ENCODE measurements at regions not wholly inside any gene's neighbourhood (a gene's known extent, or its start where the extent isn't known, plus 50 kb on each side); places are given as distances from the start of the nearest gene placed in this dataset.

DNA sequence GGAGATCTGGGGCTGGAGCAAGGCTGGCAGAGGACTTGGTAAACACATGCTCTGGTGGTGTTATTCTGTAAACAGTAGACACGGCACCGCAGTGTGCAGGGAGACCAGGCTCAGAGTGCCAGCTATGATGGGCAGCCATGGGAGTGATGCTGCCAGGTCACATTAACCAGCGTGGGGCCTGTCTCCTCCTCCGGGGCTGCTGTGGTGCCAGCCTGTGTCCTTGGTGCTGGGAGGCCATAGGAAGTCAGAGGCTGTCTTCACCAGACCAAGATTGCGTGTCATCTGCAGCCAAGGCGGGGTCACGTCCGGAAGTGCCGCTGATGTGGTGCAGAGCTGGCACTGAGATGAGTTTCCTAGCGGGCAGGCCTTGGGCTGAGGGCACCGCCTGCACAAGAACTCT, 236.0 kb downstream of the GLRX3 start:
- no peak for DNase-seq

DNA sequence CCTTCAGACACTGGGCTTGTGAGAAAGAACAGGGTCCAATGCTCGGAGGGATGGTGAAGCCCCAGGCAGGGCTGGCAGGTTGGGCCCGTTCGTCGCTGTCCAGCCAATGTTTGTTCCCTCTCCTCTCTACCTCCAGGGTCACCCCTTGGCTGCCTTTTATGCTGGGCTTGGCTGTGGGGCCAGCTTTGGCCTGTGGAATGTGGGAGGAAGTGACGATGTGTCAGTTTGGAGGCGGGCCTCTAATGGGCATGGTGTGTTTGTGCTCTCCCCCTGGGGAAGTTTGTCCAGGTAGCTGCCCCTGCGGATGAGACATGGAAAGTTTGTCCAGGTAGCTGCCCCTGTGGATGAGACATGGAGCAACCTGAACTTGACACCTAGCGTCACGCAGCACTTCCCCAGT, 236.7 kb downstream of the GLRX3 start:
- no peak for DNase-seq

DNA sequence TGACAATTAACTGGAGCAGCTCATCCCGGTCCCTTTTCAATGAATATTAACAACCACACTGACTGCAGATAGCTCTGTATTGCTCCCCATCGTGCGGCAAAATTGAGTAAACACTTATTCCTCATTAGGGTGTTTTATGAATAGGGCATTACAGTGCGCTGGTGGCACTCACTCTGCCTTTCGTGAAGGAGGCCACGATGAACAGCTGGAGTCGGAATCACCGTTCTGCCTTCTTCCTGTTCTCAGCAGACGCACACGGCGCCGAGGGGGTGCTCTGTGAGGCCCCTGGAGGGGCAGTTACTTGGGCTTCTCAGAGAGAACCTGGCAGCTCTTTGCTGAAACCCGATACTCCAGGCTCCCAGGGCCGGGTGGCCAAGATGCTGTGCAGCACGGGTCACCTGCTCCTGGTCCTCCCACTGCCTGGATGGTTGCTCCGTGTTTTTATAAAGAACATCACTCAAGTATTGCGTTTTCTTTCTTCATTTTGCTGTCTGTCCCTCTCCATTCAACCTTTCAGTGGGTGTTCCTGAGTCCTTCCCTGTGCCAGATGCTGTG, 241.9 kb downstream of the GLRX3 start:
- DNase-seq = no peak

DNA sequence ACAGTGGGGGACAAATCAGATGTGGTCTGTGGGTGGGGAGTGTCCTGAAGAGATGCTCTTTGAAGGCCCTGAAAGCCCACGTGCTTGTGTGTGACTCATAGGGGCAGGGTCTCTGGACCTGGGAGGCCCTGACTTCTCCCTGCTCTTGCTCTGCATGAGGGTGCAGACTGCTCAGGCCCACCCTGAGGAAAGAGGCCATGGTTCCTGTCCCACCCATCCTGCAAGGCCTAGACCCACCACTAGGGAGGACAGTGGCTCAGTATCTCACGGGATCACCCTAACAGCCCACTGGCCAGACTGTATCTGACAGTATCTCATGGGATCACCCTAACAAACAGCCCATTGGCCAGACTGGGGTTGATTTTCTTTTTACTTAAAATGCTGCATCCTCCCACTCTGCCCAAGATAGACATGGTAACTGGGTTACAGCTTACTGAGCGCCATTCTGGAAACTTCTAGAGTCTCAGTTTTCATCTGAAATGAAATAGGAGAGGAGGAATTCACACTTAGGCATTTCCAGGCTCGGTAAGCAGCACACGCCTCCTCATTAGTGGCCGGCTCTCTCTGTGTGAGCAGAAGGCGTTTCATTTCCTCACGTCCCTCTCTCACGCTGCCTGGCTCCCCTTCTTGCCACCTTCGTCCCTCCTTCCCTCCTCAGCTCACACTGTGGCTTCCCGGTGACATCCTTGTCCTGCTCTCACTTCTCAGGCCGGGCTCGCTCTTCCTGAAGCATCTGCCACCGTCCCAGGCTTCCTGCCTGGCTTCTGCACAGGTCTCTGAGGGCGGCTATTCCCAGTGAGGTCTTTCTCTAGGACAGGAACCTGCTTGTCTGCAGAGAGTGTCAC, 242.6 kb downstream of the GLRX3 start:
- no peak for DNase-seq

DNA sequence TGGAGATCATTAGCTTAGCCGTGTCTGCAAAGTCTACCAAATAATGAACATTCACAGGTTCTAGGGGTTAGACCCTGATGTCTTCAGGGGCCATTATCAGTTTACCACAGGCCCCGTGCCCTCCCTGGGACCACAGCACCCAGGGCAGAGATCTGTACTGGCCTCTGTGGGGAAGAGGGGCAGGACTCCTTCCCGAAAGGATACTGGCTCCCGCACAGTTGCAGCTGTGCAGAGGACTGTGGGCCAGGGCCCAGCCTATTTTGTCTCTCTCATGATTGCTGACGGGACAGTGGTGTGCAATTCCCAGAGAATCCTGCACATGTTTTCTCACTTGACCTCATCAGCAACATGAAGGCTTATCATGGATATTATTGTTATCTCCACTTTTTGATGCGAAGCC, 243.9 kb downstream of the GLRX3 start:
- no peak for DNase-seq

DNA sequence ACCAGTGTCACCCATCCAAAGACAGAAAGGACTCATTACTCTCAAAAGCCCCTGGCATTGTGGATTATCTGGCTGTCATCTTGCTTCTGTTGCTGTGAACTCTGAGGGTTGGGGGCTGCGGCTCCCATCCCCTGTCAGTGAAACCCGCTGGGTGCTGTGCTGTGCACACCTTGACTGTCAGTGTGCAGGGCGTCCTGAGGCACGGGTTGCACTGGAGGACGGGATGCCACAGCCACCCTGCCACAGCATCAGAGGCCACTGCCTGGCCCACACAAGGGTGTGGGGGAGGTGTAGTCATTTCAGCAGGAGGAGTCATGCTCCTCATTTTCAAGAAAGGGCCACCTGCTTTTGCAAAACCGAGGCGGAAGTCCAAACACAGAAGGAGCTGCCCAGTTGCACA, 245.8 kb downstream of the GLRX3 start:
- DNase-seq = no peak

DNA sequence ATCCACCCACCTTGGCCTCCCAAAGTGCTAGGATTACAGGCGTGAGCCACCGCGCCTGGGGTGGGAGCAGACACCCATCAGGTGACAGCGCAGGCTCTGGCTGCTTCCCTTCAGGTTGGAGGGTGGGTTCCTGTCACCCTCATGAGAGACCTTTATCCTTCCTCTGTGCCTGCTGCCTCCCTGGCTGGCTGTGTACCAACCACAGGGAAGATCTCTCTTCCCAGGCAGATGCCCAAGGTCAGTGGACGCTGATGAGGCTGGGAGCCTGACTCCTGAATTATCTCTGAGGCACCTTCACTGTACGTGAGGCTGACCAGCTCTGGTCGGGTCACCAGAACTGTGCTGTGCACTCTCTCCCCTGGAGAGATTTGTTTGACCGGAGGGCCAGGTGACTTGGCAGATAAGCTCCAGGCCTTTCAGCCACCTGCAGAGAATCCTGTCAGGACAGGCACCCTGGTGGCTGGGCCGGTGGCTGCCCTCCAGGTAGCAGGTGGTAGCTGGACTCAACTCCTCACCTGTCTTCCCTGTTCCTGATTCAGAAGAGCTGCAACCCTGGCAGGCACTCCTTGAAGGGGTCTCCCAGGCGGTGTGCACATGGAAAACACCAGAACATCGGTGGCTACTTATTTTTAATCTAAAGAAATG, 251.9 kb downstream of the GLRX3 start:
- DNase-seq = no peak

DNA sequence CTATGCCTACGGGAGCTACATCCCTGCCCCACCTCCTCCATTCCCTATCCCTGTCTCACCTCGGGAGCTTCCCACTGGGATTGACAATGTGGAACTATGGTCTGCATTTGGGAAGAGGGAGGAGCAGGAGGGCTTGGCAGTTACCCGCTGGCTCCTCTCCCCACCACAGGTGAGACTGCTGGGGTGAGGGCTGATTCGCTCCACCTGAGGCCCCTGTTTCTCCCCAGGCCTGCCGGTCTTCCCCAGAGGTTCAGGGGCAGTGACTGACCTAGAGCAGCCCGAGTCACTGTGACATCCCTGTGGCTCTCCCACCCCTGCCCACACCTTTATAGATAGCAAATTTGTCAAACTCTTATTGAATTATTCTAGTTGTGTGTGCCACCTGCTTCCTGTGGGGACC, 252.6 kb downstream of the GLRX3 start:
- no peak for DNase-seq

DNA sequence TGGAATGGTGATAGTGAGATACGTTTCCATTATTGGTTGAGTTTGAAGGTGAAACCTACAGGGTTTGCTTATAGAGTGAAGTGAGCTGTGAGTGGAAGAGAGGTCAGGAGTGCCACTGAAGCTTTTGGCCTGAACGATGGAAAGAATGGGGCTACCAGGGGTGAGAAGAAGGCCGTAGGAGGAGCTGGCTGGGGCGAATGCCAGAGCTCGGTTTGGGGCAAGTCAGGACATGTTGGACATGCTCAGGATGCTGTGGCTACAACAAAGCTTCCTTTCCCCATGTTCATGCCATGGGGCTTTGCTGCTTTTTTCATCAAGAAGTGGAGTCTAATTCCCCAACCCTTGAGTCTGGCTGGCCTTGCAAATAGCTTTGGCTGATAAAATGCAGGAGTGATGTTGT, 253.7 kb downstream of the GLRX3 start:
- no peak for DNase-seq

DNA sequence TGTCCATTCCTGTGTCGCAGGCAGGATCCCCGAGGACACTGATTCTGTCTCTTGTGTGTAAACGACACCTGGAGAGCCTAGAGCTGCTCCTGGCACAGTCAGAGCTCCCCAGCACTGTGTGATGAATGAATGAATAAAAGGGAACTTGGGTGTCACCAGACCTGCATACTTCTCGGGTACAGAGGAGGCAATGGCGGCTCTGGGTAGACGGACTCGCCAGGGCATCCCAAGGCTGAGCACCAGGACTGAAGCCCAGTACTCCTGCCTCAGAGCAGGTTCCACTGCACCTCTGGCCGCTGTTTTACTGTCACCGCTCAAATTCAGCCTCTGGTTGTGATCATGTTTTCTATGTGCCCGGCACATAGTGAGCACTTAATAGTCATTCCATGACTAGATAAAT, 255.8 kb downstream of the GLRX3 start:
- DNase-seq = no peak

DNA sequence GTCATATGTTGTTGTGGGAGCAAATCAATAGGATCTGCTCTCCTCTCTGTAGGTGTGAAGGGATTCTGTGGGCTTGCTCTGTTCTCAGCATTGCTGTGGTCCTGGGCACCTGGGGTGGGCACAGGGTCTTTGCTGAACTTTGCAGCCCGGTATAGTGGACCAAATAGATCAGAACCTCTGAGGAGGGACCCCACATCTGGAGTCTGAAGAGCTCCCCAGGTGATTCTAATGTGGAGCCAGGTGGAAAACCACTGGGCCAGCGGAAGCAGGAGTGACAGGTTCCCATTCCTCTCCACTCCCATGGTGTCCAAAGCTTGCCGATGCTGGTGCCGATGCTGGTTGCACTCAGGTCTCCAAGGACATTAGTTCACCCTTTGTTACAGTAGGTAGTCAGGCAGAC, 257.2 kb downstream of the GLRX3 start:
- DNase-seq = no peak

DNA sequence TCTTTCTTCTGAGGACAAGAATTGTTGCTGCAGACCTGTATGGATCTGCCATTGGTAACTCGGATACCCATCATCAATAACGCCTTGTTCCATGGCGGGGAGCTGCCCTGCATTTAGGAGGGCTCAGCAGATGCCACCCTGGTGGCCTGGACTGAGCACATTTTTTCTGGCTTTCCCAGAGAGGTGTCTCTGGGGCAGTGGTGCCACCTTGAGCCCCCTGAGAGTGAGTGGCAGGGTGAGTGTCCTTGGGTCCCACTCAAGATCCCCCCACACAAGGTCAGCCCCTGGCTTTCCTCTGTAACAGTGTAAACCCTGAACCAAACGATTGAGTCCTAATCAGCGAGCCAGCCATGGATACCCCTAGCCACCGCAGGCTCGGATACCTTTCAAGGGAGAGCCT, 258.6 kb downstream of the GLRX3 start:
- DNase-seq = no peak

DNA sequence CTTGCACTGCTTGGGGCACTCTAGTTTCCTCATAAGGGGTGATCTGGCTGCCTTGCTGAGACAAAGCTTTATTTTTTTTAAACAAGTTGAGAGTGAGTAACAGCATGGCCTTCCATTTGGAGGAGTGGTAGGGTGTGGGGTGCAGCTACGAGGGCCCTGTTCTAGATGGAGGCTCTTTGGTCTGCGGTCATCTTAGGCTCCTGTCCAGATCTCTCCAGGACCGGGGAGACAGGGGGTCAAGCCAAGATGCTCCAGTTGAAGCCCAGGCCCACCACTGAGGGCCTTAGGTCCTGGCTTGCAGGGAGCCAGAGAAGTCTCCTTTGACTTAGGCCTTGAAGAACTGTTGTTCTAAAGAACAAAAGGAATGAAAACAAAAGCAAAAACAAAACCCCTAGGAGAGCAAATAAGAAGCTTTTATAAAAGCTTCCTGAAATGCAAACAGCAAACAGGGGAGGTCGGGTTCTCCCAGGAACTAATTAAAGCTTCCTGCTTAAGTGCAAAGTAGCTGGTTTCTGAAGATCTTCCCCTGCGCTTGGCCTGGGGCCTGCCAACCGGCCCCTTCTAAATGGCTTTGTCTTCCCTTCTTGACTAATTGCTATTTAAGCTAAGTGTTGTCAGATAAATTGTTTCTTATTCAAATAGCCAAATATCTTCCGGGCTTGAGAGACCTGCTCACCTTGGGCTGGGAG, 259.2 kb downstream of the GLRX3 start:
- DNase-seq = no peak

DNA sequence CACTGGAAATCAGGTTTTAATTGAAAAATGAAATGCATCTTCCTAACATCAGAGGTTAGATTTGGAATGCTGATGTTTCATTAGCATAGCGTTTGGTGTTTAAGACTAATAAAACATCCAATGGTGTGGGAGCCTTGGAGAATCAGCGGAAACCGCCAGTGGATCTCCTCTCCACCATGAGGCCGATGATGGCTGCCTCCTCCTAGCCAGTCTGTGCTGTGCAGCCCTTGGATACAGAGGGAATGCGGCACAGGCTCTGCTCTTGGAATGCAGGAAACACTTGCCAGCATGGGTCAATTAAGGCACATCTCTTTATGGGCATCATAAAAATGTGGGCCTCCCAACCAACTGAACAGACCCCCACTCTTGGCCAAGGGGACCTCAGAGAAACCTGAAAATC, 259.9 kb downstream of the GLRX3 start:
- no peak for DNase-seq

DNA sequence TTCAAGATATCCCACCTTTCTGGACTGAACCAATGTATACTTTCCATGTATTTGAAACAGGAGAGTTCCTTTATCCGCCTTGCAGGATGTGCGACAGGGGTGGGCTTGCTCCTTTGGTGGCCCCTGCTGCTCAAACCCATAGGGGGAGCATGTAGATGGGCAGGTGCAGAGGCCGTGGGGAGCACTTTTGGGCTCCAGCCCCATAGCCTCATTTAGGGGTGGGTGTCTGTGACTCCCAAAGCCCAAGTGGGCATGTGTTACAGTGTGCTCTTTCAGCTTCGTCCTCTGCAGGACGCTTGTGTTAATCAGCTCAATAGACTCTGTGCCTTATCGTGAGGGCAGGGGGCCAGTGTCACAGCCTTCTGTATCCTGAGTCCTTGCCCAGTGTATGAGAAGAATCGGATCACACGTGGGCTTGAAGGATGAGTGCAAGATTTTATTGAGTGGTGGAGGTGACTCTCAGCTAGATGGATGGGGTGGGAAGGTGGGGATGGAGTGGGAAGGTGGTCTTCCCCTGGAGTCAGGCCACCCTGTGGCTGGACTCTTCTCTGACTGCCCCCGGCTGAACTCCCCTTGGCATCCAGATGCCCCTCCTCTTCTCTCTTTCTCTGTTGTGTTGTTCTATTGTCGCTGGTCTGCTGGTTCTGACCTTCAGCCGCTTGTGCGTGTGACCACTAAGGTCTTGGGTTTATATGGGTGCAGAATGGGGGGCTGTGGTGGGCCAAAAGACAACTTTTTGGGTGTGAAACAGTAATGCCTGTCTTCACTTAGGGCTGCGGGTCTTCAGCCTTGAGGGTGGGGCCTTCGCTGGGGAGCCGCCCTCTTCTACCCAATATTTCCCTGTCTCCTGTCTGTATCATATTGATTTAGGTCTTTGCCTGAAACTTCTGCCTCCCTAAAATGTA, 262.2 kb downstream of the GLRX3 start:
- DNase-seq = no peak

DNA sequence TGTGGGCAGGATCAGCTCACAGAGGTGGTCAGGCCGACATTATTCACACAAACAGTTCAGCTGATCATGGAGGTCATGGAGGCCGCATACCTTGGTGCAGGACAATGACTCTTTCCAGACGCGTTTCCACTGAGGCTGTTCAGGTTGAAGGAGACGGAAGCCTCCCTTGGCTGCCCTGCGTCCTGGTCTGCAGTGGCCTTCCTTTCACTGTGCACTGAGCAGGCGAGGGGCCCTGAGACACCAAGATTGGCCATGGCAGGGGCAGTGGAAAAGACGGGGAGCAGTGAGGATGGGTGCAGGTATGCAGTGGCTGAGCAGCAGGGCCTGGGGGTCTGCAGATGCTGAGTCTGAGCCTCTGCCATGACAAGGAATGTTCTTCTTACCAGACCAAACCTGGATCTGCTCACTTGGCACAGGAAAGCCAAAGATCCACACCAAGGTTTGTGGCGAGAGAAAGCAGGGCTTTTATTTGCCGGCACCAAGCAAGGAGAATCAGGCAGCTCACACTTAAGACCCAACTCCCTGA, 263.3 kb downstream of the GLRX3 start:
- no peak for DNase-seq

DNA sequence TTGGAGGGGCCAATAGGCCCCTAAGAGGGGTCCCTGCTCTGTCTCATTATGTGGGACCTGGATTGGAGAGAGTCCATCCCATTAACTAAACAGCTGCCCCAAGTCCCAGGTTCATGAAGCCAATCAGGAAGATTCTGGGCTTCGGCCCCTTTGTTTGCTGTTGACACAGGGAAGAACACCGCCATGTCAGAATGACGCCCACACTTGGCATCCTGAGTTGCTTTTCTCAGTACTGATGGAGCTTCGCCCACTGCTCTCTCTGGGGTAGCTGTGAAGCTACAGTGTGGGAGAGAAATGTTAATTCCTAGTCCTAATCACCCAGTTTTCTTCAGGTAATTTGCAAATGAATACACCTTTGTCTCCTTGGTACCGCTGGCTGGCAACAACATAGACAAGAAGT, 264.7 kb downstream of the GLRX3 start:
- DNase-seq = no peak

DNA sequence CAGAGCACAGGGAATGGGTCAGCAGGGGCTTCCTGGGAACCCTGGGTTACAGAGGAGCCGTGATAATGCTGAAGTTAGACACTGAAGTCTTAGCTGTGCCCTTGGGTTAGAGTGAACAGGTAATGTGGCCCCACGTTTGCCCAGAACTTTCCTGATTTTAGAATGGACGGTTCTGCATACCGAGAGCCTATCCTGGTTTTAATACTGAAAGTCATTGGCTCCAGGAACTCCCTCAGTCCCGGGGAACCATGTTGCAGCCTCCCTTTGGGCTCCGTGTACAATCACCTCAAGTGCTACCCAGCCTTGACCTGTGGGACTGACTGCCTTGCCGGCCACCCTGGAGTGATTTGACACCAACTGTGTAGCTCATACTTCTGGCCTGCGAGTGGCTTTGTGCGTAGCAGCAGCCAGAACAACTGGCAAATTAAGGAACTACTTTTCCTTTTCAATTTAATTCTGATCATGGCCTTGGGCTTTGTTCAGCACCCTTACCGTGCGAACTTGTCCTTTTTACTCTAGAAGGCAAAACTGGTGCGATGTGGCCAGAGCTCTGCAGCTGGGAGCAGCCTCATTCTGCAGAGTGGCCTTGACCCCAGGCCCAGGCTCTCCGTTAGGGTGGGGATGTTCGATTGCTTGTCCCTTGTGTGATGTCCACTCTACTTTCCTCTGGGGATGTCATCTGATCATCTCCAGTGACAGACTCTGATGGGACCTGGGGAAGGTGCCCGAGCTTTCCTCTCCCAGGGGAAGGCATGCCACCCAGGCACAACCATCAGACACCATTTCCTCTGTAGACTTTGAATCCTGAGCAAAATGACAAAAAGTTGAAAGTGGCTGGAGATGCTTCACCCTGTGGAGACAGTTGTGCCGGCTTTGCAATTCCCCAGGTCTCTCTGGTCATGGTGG, 265.9 kb downstream of the GLRX3 start:
- no peak for DNase-seq

DNA sequence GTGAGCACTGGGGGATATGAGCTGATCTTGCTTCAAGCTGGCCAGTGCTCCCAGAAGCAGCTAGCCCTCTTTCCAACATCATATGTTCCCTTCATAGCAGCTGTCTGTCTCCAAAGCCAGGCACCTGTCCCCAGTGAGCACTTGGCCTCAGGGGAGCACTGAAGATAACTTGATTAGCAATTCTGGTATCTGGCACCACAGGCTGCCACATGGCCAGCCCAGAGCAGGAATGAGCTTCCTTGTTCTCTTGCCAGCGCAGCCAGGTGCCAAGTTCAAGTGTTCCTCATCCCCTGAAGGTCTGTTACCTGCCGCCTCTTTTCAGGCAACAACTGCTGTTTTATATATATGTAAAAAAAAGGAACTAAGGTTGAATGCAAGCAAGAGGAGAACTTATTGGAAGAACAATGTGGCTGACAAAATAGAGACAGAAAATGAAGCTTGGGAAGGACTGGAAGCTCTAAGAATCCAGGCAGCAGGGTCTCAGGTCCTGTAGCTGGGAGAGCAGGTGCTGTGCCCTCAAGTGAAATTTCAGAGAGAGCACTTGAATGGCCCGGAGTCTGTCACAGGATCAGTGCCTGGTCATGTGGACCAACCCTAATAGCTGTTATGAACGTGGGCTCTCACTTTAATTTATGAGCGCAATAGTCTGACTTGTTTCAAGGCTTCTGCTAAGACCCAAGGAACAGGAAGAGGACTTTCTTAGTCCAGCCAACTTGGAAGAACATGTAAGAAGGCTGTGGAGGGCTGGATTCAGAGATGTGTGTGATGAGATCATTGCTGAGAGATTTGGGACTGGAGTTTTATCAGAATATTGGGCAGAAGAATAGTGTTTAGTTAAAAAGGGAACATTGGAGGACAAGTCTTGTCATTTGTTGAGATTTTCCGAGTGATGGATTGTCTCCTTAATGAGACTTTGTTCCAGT, 267.2 kb downstream of the GLRX3 start:
- no peak for DNase-seq

DNA sequence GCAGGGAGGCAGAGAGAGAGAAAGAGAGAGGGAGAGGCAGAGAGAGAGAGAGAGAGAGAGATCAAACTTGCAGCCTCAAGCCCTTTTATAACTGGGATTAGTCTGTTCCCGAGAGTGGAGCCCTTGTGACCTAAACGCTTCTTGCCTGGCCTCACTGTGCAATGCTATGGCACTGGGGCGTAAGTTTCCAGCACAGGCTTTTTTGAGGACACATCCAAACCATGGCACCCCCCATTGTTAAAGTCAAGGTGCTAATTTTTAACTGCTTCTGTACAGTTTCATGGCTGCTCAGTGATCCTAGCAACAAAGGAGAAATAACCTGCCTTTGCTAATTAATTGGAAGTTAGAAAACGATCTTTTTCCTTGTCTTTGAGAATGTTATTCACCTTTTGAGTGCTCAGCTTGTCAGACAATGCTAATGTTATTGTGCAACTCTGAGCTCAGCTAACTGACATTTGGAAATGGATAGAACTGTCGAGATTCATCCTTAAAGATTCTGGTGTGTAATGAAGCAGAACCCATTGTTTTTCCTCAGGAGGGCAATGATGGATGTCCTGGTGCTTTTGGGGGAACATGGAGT, 268.4 kb downstream of the GLRX3 start:
- no peak for DNase-seq

Data from activated naive CD4-positive, alpha-beta T cell (primary cell).